ENCODE measurements at regions not wholly inside any gene's neighbourhood (a gene's known extent, or its start where the extent isn't known, plus 50 kb on each side); places are given as distances from the start of the nearest gene placed in this dataset.
"Not testable (repeated sequence)": the region's sequence is repeated elsewhere in the genome, so short reads cannot be mapped to it uniquely, and the experiment has no call there.

DNA sequence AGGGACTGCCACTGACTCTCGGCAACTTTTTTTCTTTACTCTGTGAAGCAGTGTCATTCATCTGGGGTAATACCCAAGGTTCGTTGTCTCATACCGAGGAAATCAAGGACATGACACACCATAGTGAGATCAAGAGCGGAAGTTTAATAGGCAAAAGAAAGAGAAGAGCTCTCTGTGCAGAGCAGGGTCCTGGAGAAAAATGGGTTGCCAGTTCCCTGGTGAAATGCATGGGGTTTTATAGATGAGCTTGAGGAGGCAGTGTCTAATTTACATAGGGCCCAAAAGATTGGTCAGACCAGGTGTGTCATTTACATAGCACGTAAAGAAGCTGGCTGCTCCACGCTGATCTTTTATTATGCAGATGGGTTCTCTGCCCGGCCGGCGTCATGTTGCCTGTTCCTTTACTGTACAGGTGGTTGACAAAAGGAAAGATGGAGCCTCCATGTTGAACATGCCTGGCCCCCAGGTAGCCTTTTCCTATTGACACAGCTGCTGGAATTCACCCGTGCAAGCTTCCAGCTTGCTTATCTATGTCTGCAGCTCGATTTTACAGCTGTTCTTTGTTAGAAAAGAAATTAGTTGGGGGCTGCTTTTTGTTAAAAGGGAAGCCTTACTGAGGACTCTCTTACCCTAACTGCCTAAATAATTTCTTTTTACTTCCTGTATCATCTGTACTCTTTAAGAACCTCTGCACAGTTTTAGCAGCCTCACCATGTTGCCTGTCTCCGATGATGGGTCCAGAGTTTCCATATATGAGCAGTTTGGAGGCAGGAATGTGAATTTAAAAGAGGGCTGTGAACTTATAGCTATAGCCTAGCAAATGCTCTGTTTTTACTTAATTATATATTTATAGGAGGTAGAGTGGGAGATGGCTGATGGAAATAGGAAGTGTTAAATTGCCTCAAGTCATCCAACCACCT is 98.0 kb upstream of the DIAPH3 start:
- no peak for DNase-seq
- H3K4me3 Mint-ChIP-seq, result no peak overlapping the region
- no peak overlapping the region for H3K27ac Mint-ChIP-seq
- CTCF ChIA-PET, result no interaction called here
- peaks cover 2% of the 10 kb centered on the region for H3K4me1 Mint-ChIP-seq (ENCODE audit: low read depth)
- H3K27me3 Mint-ChIP-seq (ENCODE audit: low read depth), result peaks cover 22% of the 10 kb centered on the region
- no peaks in the 10 kb centered on the region for H3K36me3 Mint-ChIP-seq (ENCODE audit: low read depth)
- H3K9me3 Mint-ChIP-seq, result no peaks in the 10 kb centered on the region
- intact Hi-C loops (cut with micrococcal nuclease), result no loop called here

DNA sequence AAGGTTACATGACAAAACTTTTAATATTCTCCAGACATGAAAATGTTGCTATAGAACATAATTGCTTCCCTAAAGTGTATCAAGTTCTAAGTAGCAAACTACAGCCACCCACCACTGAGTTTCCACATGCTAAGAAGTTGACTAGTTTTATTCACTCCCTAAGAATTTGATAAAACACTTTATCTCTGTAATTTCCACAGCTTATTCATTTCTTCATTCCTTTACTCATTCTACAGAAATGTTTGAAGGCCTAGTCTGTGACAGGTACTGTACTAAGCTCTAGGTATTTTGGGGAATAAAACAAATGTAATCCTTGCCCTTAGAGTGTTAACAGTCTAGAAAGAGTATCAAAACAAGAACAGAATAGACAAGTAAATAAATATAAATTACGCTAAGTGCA is 101.8 kb upstream of the DIAPH3 start:
- Mint-ChIP-seq H3K27ac (no peak overlapping the region), H3K27me3 (ENCODE audit: low read depth) (peaks cover 17% of the 10 kb centered on the region), H3K4me3 (no peak overlapping the region), H3K9me3 (no peaks in the 10 kb centered on the region), H3K4me1 (ENCODE audit: low read depth) (no peaks in the 10 kb centered on the region), H3K36me3 (ENCODE audit: low read depth) (no peaks in the 10 kb centered on the region)
- CTCF ChIA-PET, result no interaction called here
- intact Hi-C loops (cut with micrococcal nuclease), result loop anchor here (5.0 kb wide), 1 partner anchor 103 kb away; the partner anchor contains the start of gene DIAPH3
- DNase-seq, result no peak

DNA sequence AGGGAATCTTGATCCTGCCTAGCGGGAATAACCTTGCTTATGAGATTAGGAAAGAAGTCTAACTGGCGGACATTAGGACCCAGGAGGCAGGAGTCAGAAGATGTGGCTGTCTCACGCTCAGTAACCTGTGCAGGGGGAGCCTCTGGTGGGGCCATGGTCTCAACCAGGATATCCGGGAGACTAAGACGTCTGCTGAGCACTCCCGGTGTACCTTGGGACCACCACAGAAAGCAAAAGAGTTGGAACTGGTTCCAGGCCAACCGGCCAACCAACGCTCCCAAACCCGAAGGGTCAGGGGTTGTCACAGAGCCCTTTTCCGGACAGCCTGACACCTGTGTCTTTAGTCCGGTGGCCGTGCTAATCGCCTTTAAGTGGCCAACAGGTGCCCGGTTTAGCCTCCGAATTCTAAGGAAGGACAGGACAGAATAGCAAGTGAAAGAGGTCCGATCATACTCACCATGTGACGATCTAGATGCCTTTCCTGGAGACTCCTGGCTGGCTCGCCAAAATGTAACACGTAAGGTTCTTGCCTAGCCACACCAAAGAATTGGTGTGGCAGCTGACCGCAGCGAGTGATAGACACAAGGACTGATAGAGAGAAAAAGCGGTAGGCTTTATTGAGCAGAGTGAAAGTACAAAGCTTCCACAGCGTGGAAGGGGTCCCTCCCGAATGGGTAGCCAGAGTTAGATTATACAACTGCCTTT is 103.9 kb upstream of the DIAPH3 start:
- no peak overlapping the region for H3K27ac Mint-ChIP-seq
- peaks cover 10% of the 10 kb centered on the region for H3K27me3 Mint-ChIP-seq (ENCODE audit: low read depth)
- intact Hi-C loops (cut with micrococcal nuclease), result loop anchor here (2.0 to 5.0 kb wide), 2 partner anchors 105 to 129 kb away; partner anchors contain the start of genes DIAPH3 and TDRD3
- DNase-seq, result peak; percentile 58
- H3K9me3 Mint-ChIP-seq, result no peaks in the 10 kb centered on the region
- H3K36me3 Mint-ChIP-seq (ENCODE audit: low read depth), result no peaks in the 10 kb centered on the region
- H3K4me3 Mint-ChIP-seq, result no peak overlapping the region
- H3K4me1 Mint-ChIP-seq (ENCODE audit: low read depth), result no peaks in the 10 kb centered on the region
- CTCF ChIA-PET, result interaction anchor here (0.6 kb wide), 1 partner anchor 487 kb away, joined by 6 read pairs; no protein-coding TSS in a partner anchor

DNA sequence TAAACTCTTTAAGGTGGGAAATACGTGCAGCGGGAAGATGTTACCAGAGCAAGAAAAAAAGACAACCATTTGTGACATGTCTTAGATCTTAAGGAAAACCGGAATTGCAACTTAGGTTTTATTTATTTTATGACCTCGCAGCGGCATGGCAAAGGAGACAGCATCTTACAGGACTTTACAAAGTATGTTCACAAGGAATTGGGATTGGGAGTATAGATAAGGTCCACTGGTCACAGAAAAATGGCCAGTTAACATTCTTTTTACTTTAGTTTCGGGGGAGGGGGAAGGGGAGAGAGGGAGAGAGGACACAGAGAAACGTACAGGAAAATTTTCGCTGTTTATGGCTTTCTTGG is 104.5 kb upstream of the DIAPH3 start:
- DNase-seq, result no peak
- CTCF ChIA-PET, result no interaction called here
- H3K4me3 Mint-ChIP-seq, result no peak overlapping the region
- H3K4me1 Mint-ChIP-seq (ENCODE audit: low read depth), result no peaks in the 10 kb centered on the region
- H3K27ac Mint-ChIP-seq, result no peak overlapping the region
- H3K36me3 Mint-ChIP-seq (ENCODE audit: low read depth), result no peaks in the 10 kb centered on the region
- peaks cover 8% of the 10 kb centered on the region for H3K27me3 Mint-ChIP-seq (ENCODE audit: low read depth)
- H3K9me3 Mint-ChIP-seq, result no peaks in the 10 kb centered on the region
- intact Hi-C loops (cut with micrococcal nuclease), result loop anchor here (5.0 kb wide), 1 partner anchor 106 kb away; the partner anchor contains the start of gene DIAPH3

DNA sequence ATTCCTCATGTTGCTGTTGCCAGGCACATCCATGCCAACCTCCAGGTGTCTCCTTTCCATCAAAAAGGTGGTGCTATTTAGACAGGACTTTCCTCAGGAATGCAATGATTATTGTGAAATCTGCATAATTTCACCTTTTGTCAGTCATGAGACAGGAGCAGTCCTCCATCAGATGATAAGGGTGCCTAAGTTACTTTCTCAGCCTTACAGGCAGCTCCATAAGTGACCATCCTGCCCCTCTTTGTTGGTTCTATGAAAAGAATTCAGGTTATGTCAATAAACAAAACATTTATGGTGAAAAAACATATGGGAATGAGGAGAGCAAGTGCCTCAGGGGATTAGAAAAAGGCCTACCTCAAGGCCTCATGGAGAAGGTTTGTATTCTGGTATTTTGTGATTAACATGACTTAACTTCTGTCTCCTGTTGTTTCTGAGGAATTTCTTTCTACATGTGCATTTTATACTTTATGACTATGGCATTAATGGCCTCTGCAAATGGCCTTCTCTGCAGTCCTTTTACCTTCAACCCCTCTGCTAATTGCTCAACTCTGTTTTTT is 110.3 kb upstream of the DIAPH3 start:
- Mint-ChIP-seq H3K27ac (no peak overlapping the region), H3K4me1 (ENCODE audit: low read depth) (no peaks in the 10 kb centered on the region), H3K9me3 (no peaks in the 10 kb centered on the region), H3K27me3 (ENCODE audit: low read depth) (no peaks in the 10 kb centered on the region), H3K4me3 (no peak overlapping the region), H3K36me3 (ENCODE audit: low read depth) (peaks cover 2% of the 10 kb centered on the region)
- CTCF ChIA-PET, result no interaction called here
- DNase-seq, result no peak
- intact Hi-C loops (cut with micrococcal nuclease), result no loop called here

DNA sequence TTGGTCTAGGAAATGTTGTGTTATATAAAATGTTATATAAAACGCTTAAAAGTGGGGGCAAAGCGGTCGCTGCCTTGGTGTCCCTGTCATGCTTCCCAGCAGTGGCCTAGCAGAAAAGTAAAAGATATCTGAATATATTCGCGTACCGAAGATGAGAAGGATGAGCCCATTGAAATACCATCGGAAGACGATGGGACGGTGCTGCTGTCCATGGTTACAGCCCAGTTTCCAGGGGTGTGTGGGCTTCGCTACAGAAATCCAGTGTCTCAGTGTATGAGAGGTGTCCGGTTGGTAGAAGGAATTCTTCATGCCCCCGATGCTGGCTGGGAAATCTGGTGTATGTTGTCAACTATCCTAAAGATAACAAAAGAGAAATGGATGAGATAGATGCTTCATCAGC is 110.9 kb upstream of the DIAPH3 start:
- H3K27ac Mint-ChIP-seq, result no peak overlapping the region
- H3K4me1 Mint-ChIP-seq (ENCODE audit: low read depth), result no peaks in the 10 kb centered on the region
- H3K36me3 Mint-ChIP-seq (ENCODE audit: low read depth), result peaks cover 2% of the 10 kb centered on the region
- no peak for DNase-seq
- CTCF ChIA-PET, result no interaction called here
- H3K4me3 Mint-ChIP-seq, result no peak overlapping the region
- intact Hi-C loops (cut with micrococcal nuclease), result no loop called here
- no peaks in the 10 kb centered on the region for H3K27me3 Mint-ChIP-seq (ENCODE audit: low read depth)
- no peaks in the 10 kb centered on the region for H3K9me3 Mint-ChIP-seq

DNA sequence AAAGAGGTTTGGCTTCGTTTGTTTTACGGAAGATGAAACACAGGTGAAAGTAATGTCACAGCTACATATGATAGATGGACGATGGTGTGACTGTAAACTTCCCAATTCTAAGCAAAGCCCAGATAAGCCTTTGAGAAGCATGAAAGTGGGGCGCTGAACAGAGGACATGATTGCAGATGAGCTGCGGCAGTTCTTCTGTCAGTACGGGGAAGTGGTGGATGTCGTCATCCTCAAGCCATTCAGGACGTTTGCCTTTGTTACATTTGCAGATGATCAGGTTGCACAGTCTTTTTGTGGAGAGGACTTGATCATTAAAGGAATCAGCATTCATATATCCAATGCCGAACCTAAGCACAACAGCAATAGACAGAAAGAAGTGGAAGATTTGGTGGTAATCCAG is 111.5 kb upstream of the DIAPH3 start:
- H3K27ac Mint-ChIP-seq, result no peak overlapping the region
- H3K4me1 Mint-ChIP-seq (ENCODE audit: low read depth), result no peaks in the 10 kb centered on the region
- peaks cover 2% of the 10 kb centered on the region for H3K36me3 Mint-ChIP-seq (ENCODE audit: low read depth)
- intact Hi-C loops (cut with micrococcal nuclease), result no loop called here
- CTCF ChIA-PET, result no interaction called here
- H3K4me3 Mint-ChIP-seq, result no peak overlapping the region
- no peaks in the 10 kb centered on the region for H3K9me3 Mint-ChIP-seq
- no peak for DNase-seq
- H3K27me3 Mint-ChIP-seq (ENCODE audit: low read depth), result no peaks in the 10 kb centered on the region

DNA sequence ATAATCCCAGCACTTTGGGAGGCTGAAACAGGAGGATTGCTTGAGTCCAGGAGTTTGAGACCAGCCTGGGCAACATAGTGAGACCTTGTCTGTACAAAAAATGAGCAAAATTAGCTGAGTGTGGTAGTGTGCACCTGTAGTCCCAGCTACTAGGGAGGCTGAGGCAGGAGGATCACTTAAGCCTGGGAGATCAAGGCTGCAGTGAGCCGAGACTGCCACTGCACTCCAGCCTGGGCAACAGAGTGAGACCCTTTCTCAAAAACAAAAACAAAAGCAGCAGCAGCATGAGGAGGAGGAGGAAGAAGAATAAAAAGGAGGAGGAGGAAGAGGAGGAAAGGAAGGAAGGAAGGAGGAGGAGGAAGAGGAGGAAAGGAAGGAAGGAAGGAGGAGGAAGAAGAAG is 116.5 kb upstream of the TDRD3 start:
- intact Hi-C loops (cut with micrococcal nuclease); CTCF ChIA-PET; H3K36me3 Mint-ChIP-seq (ENCODE audit: low read depth); H3K27me3 Mint-ChIP-seq (ENCODE audit: low read depth); H3K4me1 Mint-ChIP-seq (ENCODE audit: low read depth); H3K9me3 Mint-ChIP-seq; H3K4me3 Mint-ChIP-seq; DNase-seq; H3K27ac Mint-ChIP-seq: not testable (repeated sequence)

DNA sequence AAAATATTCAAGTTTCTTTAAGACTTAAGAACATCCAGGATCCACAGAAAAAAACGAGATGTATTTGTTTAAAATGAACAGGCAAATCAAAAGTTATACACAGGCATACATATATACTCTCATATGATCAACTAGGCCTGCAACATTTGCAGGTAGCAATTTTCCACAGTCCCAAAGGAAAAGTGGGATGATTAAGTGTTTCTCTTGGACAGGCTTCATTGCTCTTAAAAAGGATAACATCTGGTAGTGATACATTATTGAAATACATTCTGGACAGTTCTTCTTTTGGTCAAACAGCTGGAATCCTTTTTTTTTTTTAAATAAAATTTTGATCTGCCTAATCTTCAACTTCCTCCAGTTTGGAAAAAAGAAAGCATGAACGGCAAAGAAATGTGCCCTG is 114.8 kb upstream of the TDRD3 start:
- H3K4me1 Mint-ChIP-seq (ENCODE audit: low read depth), result no peaks in the 10 kb centered on the region
- DNase-seq, result no peak
- no peaks in the 10 kb centered on the region for H3K9me3 Mint-ChIP-seq
- no peak overlapping the region for H3K4me3 Mint-ChIP-seq
- intact Hi-C loops (cut with micrococcal nuclease), result no loop called here
- no peaks in the 10 kb centered on the region for H3K36me3 Mint-ChIP-seq (ENCODE audit: low read depth)
- H3K27ac Mint-ChIP-seq, result no peak overlapping the region
- CTCF ChIA-PET, result no interaction called here
- no peaks in the 10 kb centered on the region for H3K27me3 Mint-ChIP-seq (ENCODE audit: low read depth)

DNA sequence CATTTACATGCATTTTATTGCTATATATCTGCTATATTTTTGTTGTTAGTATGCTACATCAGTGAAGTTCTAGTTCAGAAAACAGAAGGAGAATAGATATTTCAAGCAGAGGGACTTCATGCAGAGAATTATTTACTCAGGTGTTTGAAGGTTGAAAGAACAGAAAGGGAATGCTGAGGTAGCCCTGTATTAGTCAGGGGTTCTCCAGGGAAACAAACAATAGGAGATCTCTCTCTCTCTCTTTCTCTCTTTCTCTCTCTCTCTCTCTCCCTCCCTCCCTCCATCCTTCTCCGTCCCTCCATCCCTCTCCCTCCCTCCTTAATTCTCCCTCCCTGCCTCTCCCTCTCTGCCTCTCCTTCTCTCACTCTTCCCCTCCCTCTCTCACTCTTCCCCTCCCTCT is 114.3 kb upstream of the TDRD3 start:
- H3K27ac Mint-ChIP-seq, result no peak overlapping the region
- H3K4me3 Mint-ChIP-seq, result no peak overlapping the region
- no peaks in the 10 kb centered on the region for H3K4me1 Mint-ChIP-seq (ENCODE audit: low read depth)
- H3K9me3 Mint-ChIP-seq, result no peaks in the 10 kb centered on the region
- no peak for DNase-seq
- intact Hi-C loops (cut with micrococcal nuclease), result no loop called here
- H3K27me3 Mint-ChIP-seq (ENCODE audit: low read depth), result no peaks in the 10 kb centered on the region
- CTCF ChIA-PET, result no interaction called here
- H3K36me3 Mint-ChIP-seq (ENCODE audit: low read depth), result no peaks in the 10 kb centered on the region

DNA sequence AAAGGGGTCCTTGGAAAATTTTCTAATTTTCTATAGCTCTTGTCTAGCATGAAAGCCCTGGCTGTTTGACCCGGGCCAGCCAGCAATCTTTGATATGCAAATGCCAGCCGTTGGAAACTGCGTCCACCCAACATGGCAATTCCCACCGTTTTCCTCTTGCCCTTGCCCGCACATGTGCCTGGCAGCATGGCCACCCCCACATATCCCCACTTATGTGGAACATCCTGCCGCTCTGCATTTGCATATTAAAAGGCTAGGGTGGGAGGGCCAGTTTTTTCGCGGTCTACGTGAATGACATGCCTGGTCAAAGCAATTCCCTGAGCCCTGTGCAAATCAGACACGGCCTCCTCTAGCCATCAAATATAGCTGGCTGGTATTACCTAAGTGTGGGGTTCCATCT is 110.3 kb upstream of the TDRD3 start:
- DNase-seq, result no peak
- Mint-ChIP-seq H3K4me3 (no peak overlapping the region), H3K4me1 (ENCODE audit: low read depth) (no peaks in the 10 kb centered on the region), H3K27ac (no peak overlapping the region), H3K9me3 (no peaks in the 10 kb centered on the region), H3K27me3 (ENCODE audit: low read depth) (no peaks in the 10 kb centered on the region), H3K36me3 (ENCODE audit: low read depth) (no peaks in the 10 kb centered on the region)
- CTCF ChIA-PET, result no interaction called here
- intact Hi-C loops (cut with micrococcal nuclease), result no loop called here

DNA sequence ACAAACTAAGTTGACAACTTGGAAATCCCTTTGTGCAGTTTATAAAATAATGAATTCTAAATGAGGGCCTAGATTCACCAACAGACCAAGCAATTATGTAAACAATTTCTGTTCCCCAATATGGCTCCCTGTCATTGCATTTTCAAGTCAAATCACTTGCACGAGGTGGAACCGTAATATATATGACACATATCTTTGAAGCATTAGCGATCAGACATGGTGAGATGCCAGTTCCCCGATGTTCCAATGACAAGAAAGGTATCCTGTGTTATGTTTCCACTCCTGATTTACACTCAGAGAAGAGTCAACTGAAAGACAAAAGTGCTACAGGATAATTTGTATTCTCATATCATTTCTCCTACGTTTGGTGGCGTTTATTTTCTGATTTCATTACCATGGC is 108.5 kb upstream of the TDRD3 start:
- CTCF ChIA-PET, result no interaction called here
- Mint-ChIP-seq H3K4me1 (ENCODE audit: low read depth) (no peaks in the 10 kb centered on the region), H3K4me3 (no peak overlapping the region), H3K9me3 (no peaks in the 10 kb centered on the region), H3K36me3 (ENCODE audit: low read depth) (no peaks in the 10 kb centered on the region), H3K27me3 (ENCODE audit: low read depth) (peaks cover 2% of the 10 kb centered on the region), H3K27ac (no peak overlapping the region)
- intact Hi-C loops (cut with micrococcal nuclease), result no loop called here
- DNase-seq, result no peak

DNA sequence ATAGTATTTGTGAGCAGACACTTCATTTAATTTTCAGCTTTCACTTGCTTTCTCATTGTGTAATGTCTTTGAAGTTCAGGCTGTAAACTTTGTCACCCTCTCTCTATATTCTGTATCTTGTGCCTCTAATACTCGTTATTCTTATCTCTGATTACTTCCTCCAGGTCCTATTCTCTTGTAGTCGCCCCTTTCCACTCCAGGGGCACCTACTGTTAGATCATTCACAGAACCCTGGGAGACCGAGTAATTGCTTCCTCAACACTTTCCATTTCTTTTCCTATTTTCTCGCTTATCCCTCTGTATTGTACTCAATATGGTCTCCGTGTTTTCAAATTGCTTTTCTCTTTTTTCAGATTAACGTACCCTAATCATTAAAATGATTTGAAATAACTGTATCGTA is 93.9 kb upstream of the TDRD3 start:
- no peak overlapping the region for H3K27ac Mint-ChIP-seq
- no peaks in the 10 kb centered on the region for H3K36me3 Mint-ChIP-seq (ENCODE audit: low read depth)
- no peak overlapping the region for H3K4me3 Mint-ChIP-seq
- DNase-seq, result no peak
- intact Hi-C loops (cut with micrococcal nuclease), result no loop called here
- CTCF ChIA-PET, result interaction anchor here (0.5 kb wide), 1 partner anchor 169 kb away, joined by 3 read pairs; no protein-coding TSS in a partner anchor
- no peaks in the 10 kb centered on the region for H3K9me3 Mint-ChIP-seq
- H3K4me1 Mint-ChIP-seq (ENCODE audit: low read depth), result no peaks in the 10 kb centered on the region
- H3K27me3 Mint-ChIP-seq (ENCODE audit: low read depth), result peaks cover 3% of the 10 kb centered on the region

Data from activated naive CD4-positive, alpha-beta T cell treated with anti-CD3 and anti-CD28 coated beads for 36 hours (primary cell).